ENCODE measurements at regions not wholly inside any gene's neighbourhood (a gene's known extent, or its start where the extent isn't known, plus 50 kb on each side); places are given as distances from the start of the nearest gene placed in this dataset.

DNA sequence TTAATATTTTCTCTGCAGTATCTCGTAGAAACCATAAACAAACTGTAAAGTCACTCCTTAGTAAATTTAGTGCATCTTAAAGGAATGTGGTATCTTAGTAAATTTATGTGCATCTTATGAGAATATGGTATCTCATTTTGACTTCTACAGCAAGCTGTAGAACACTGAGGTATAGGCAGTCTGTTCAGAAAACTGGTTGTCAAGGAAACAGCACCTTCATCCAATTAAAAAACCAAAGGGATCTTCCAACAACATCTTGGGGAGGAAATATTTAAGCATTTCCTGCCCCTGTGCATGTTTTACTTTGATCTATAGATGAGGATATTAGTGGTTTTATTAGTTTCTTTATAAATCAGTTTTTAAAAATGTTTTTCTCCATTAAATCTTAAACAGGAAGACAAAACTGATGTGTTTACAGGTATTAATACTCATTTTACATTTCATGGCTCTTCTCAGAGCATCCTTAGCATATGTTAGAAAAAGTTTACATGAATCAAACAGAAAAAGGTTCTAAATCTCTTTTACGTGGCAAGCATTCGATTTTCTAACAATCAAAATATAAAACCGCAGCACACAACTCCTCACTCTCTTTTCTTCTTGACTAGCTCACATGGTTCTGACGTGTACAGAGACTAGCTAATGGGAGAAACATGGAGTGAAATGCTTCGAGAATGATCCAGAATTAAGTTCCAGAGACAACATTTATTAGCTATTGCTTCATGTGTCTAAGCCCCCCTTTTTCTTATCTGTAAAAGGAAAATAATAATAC, 668.8 kb downstream of the PTPRC start:
- no peak overlapping the region for H3K27ac ChIP-seq
- no peaks in the 10 kb centered on the region for H3K27me3 ChIP-seq
- TF ChIP-seq POLR2A (IDR thresholded peaks at IDR 0.05): no peak
- TF ChIP-seq, protein P1, sequence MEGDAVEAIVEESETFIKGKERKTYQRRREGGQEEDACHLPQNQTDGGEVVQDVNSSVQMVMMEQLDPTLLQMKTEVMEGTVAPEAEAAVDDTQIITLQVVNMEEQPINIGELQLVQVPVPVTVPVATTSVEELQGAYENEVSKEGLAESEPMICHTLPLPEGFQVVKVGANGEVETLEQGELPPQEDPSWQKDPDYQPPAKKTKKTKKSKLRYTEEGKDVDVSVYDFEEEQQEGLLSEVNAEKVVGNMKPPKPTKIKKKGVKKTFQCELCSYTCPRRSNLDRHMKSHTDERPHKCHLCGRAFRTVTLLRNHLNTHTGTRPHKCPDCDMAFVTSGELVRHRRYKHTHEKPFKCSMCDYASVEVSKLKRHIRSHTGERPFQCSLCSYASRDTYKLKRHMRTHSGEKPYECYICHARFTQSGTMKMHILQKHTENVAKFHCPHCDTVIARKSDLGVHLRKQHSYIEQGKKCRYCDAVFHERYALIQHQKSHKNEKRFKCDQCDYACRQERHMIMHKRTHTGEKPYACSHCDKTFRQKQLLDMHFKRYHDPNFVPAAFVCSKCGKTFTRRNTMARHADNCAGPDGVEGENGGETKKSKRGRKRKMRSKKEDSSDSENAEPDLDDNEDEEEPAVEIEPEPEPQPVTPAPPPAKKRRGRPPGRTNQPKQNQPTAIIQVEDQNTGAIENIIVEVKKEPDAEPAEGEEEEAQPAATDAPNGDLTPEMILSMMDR (IDR thresholded peaks at IDR 0.05): no peak
- no peaks in the 10 kb centered on the region for H3K4me1 ChIP-seq
- DNase-seq: no peak
- no peaks in the 10 kb centered on the region for H3K9me3 ChIP-seq
- no peaks in the 10 kb centered on the region for H3K36me3 ChIP-seq
- no peak overlapping the region for H3K4me3 ChIP-seq

DNA sequence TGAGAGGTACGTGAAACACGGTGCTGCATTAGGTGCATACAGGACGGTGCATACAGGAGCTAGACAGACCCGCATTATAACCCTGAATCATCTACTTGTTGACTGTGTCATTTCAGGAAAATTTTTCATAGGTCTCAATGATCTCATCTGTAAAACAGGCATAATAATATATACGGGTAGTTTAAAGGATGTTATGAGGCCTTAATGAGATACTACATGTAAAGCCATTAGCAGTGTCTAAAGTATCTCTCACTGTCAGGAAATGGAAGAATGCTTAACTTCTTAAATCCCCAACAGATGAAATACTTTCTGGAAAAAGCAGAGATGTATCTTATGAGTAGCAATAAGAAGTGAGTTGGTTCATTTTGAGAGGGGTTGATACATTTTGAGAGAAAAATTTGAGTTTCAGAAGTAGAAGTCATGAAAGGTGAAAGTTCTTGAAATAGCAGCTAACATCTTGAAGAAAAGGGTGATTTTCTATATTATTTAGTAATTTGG, 669.6 kb downstream of the PTPRC start:
- no peaks in the 10 kb centered on the region for H3K36me3 ChIP-seq
- H3K4me1 ChIP-seq: no peaks in the 10 kb centered on the region
- DNase-seq: no peak
- TF ChIP-seq, protein P1 (IDR thresholded peaks at IDR 0.05): no peak
- no peak for TF ChIP-seq POLR2A (IDR thresholded peaks at IDR 0.05)
- H3K4me3 ChIP-seq: no peak overlapping the region
- no peak overlapping the region for H3K27ac ChIP-seq
- H3K9me3 ChIP-seq: no peaks in the 10 kb centered on the region
- H3K27me3 ChIP-seq: no peaks in the 10 kb centered on the region

DNA sequence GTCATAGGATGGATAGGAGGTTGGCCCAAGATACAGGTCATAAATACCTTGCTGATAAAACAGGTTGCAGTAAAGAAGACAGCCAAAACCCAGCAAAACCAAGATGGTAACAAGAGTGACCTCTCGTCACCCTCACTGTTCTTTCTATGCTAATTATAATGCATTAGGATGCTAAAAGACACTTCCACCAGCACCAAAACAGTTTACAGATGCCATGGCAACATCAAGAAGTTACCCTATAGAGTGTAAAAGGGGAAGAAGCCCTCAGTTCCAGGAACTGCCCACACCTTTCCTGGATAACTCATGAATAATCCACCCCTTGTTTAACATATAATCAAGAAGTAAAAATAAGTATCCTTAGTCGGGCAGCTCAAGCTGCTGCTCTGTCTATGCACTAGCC, 671.9 kb downstream of the PTPRC start:
- H3K9me3 ChIP-seq: no peaks in the 10 kb centered on the region
- no peaks in the 10 kb centered on the region for H3K27me3 ChIP-seq
- H3K36me3 ChIP-seq: no peaks in the 10 kb centered on the region
- H3K4me1 ChIP-seq: no peaks in the 10 kb centered on the region
- H3K4me3 ChIP-seq: no peak overlapping the region
- no peak overlapping the region for H3K27ac ChIP-seq
- no peak for TF ChIP-seq POLR2A (IDR thresholded peaks at IDR 0.05)
- TF ChIP-seq, protein P1 (IDR thresholded peaks at IDR 0.05): no peak
- DNase-seq: no peak

DNA sequence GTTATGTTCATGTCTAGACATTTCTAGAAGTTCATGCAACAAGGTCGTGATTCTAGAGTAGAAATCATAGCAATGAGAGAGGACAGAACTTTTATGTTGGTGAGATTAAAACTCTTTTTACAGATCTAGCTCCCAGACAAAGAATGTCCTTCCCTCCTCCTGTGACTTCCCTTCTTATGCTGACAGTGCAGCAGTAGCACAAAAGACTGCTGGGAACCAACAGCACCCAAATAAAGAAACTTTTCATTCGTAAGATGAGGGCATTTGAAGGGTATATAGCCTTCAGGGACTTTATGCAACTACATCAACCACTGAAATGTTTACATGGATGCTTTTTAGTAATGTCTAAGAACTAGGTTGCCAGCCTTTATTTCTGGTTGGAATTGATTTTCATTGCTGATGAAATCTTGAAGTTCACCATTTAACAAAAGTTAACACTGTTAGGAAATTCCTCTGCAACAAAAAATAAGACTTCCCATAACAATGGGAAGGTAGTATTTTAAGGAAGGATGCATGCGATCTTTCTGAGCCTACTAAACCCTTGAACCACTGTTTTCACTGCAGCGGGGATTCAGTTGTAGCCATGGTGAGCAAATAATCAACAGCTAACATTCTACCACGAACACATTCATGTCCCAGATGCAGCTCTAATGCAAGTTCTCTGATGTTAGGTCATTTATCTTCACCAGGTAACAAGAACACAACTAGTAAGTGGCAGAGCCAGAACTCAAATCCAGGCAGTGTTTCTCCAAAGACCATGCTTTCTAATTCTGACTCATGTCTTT, 672.8 kb downstream of the PTPRC start:
- Histone ChIP-seq H3K36me3 (no peaks in the 10 kb centered on the region), H3K27me3 (no peaks in the 10 kb centered on the region), H3K27ac (no peak overlapping the region), H3K4me1 (no peaks in the 10 kb centered on the region), H3K9me3 (no peaks in the 10 kb centered on the region), H3K4me3 (no peak overlapping the region)
- no peak for DNase-seq
- TF ChIP-seq, protein P1 (IDR thresholded peaks at IDR 0.05): no peak
- TF ChIP-seq POLR2A (IDR thresholded peaks at IDR 0.05): no peak

DNA sequence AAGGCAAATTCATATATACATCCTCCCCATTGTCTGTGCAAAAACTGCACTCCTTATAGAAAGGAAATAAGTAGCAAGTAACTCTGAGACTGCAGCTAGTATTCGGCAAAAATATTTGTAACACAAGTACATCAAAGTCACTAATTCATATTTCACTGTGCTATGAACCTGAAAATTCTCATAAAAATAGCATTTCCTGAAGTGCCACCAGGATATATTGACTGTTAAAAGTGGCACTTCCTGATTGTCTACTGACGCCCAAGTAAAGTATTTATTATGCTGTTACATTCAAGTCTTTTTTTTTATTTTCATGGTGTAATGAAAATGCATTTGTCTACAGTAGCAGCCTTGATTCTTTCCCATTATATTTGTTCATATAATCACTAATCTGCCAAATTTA, 673.8 kb downstream of the PTPRC start:
- DNase-seq: no peak
- no peak overlapping the region for H3K4me3 ChIP-seq
- no peak for TF ChIP-seq POLR2A (IDR thresholded peaks at IDR 0.05)
- TF ChIP-seq, protein P1 (IDR thresholded peaks at IDR 0.05): no peak

More for the DNA sequence above, 673.8 kb downstream of the PTPRC start:
- no peaks in the 10 kb centered on the region for H3K27me3 ChIP-seq
- no peak overlapping the region for H3K27ac ChIP-seq
- H3K9me3 ChIP-seq: no peaks in the 10 kb centered on the region
- no peaks in the 10 kb centered on the region for H3K36me3 ChIP-seq
- no peaks in the 10 kb centered on the region for H3K4me1 ChIP-seq

Data from Peyer's patch (tissue), 4 donors.